ENCODE measurements at regions not wholly inside any gene's neighbourhood (a gene's known extent, or its start where the extent isn't known, plus 50 kb on each side); places are given as distances from the start of the nearest gene placed in this dataset.
A peak's percentile ranks its signal among the peaks of the same experiment; 100 is the strongest.

DNA sequence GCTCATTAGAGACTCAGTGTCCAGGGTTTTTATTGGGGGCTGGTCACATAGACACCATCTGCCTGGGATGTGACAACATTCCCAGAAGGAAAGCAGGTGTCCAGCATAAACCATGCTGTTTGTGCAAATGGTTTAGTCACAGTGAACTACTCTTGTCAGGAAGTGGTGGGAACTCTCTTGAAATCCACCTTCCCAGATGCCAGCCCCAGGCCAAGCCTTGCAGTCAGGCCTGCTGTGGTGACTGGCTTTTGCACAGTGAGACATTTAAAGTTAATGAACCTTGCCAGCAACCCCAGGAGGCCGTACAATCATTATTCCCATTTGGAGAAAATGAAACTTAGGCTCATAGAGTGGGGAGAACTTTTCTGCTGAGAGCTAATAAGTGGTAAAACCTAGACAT lies 242.5 kb upstream of the KCNG1 start:
- no peak for DNase-seq

DNA sequence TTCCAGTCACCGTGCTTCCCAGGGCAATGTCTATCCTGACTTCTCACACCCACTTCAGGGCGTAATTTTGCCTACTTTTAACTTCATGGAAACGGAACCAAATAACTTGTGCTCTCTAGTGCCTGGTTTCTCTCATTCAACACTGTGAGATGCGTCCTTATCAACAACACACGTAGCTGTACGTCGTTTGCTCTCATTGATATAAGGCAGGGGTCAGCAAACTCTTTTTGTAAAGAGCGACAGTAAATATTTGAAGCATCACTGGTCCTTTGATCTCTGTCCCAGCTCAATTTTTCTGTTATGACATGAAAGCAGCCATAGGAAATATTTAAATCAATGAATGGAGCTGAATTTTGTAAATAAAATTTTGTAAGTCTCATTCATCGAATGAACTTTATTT lies 239.3 kb upstream of the KCNG1 start:
- no peak for DNase-seq

DNA sequence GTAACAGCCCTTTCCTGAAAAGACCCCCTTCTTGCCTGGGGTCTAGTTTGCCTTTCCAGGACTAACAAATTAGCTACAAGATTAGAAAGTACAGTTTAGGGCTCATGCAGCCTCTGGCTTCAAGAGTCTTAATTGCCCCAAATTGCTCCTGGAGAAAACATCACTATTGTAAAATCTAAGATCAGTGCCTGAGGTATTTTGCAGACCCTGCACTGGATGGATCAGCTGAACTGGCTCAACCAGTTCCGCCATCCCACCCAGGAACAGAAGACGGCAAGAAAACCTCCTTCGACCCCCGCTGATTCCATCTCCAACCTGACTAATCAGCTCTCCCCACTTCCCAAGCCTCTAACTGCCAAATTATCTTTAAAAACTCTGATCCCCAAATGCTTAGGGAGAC lies 236.5 kb upstream of the KCNG1 start:
- no peak for DNase-seq

- no peak for DNase-seq
Measured at GRCh38 chr20:51258582-51259165, 235.8 kb upstream of the KCNG1 start.

DNA sequence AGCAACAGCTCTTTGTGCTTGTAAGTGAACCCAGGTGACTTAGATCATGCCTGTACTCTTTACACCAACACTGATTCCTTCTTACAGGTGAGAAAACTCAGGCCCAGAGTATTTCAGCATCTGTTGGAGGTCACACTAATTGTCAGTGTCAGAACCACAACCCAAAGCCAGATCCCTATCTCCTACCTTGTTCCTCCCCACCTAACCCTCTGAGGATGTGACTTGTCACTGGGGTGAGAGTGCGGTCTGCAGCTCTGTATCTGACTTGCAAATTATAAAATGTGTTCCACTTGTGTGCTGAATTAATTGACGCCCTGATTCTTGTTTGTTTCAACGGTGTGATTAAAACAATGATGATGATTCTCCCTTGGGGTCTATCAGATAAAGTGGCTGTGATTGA lies 232.5 kb upstream of the KCNG1 start:
- DNase-seq, result no peak

DNA sequence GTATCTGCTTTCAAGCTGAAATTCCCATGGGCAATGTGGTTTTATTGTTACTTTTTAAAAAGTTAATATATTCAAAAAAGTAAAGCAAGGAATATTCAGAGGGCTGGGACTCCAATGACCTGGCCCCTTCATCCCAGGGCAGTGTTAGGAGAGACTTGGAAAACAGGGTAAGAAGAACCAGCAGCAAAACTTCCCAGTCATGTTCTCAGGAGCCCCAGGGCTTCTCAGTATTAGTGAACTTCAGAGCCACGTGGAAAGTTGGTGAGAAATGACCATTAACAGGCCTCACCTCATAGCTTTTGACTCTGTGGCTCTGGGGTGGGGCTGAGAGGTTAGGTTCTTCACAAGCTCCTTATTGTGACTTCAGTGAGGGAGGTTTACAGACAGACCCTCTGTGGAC lies 230.4 kb upstream of the KCNG1 start:
- no peak for DNase-seq

DNA sequence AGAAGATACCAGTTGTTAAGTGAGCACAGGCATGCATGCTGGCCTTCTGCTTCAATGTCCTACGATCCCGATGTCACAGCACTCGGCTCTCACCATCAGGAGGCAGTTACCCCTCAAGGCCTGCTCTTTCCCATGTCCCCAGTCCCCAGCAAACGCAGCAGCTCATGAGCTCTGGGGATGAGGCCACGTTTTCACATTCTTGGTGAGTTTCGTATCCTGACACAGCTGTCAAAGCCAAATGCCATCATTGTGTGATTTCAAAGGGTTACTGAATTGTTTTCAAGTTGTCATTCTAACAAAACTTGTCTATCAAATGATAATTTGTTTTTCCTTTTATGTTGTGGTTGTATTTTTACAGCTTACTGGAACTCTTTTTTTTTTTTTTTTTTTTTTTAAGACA lies 226.9 kb upstream of the KCNG1 start:
- no peak for DNase-seq

- no peak for DNase-seq
Measured at GRCh38 chr20:51249215-51249614, 226.3 kb upstream of the KCNG1 start.

- no peak for DNase-seq
Measured at GRCh38 chr20:51244466-51244865, 221.6 kb upstream of the KCNG1 start.

GRCh38 chr20:51238675-51239305 lies 215.9 kb upstream of the KCNG1 start:
- no peak for DNase-seq

- no peak for DNase-seq
Measured at GRCh38 chr20:51237791-51238190, 214.9 kb upstream of the KCNG1 start.

DNA sequence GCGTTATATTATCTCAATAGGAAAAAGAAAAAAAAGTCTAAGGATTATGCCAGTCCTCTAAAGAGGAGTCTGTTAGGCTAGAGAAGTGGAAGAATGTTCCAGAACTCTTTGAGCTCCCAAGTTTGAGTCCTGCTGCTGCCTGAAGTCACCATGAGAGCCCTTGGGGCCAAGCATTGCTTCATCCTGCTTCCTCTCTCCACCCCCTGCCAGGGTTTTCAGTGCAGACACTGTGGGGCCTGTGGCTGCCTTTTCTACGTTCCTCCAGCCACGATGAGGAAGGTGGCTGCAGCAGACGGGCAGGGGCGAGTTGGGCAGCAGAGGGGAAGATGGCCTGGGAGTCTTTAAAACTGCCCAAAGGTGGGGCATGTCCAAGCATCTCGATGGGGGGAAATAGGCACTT lies 214.4 kb upstream of the KCNG1 start:
- DNase-seq, result no peak

GRCh38 chr20:51236421-51236820 lies 213.5 kb upstream of the KCNG1 start:
- DNase-seq, result no peak

DNA sequence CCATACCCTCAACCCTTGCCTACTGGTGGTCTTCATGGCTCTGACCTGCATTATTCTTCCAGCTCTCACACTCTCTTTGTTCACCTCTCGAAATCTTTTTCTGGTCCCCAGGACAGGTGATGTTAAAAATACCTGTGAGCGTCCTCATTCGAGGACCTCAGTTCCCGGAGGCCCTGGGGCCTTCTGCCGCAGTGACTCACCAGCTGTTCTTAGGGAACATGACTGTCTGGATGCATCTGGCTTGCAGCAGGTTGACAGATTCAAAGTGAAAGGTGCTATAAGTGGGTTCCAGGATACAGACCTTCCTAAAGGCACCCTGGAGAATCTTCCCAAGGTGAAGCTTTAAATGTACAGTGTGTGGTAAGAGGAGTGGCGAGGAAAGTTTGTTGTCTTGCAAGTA lies 210.4 kb upstream of the KCNG1 start:
- no peak for DNase-seq

DNA sequence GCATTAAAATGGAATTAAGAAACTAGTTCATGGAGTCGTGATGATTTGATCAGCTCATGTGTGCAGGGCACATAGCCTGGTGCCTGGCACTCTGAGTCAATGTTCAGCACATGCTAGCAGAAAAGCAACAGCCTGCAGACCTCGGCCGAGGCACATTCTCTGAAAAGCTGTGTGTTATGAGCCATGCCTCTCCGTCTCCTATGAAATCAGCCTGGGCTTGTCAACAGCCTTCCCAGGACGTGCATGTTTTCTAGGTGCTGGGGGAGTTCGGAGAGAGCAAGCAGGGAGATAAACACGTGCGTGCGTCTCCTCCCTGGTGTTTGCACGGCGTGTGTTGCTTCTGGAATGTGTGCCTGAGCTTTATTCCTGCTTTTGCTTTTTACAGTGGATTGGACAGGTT lies 207.8 kb upstream of the KCNG1 start:
- no peak for DNase-seq

DNA sequence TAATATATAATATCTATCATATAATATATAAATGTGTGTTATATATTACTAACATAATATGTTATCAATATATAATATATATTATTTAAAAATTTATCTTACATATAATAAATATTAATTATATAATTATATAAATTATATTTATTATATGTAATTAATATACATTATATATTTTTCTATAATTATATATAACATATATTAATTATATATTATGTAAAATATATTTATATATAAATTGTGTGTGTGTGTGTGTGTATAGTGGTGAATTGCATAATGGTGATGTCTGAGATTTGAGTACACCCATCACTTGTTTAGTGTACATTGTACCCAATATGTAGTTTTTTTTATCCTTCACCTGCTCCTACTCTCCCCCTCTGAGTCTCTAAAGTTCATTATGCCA lies 205.9 kb upstream of the KCNG1 start:
- no peak for DNase-seq

GRCh38 chr20:51227744-51228143 lies 204.8 kb upstream of the KCNG1 start:
- no peak for DNase-seq

DNA sequence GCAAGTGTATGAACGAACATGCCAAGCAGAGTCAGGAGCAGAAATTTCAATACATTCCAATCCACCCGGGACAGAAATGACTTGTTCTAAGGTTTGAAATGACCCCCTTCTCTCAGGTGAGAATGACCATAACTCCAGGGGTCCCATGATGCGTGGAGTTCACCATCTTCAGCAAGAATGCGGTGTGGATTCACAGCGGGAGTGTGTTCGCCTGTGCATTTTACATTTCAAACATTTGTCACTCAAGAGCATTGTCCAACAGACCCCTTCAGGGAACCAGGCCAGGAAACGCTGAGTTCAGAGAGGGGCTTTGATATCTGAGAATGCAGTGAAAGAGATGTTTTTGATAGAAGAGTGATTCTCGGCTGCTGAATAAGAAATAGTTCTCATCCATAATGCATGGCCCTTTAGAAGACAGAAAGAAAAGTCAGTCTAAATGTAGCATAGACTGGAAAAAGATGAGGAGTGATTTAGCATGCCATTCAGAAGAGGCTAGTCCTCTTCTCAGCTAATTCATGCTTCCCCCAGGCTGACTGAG lies 200.3 kb upstream of the KCNG1 start:
- no peak for DNase-seq

DNA sequence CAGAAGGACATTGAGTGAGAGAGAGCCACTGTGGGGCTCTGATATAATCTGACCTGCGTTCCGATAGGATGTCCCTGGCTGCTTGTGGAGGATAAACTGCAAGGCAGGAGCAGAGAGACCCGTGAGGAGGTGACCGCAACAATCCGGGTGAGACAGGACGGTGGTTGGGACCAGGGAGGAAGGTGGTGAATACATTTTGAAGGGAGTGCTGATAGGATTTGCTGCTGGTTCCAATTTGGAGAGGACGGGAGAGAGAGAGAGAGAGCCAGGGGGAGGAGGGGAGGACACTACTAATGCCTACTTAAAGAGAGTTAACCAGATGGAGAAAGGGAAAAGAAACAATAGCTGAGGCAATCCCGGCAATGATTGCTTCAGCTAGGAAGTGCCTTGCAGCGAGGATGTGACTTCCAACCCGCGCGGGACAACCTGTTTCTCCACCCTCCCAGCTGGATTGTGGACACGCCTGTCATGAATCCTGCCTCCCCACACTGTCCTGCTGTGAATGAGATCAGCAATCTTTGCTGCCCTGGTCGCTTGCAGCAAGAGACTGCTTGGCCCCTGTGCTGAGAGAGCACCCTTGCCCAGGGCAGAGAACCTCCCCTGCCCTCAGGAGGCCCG lies 199.0 kb upstream of the KCNG1 start:
- DNase-seq, result no peak

DNA sequence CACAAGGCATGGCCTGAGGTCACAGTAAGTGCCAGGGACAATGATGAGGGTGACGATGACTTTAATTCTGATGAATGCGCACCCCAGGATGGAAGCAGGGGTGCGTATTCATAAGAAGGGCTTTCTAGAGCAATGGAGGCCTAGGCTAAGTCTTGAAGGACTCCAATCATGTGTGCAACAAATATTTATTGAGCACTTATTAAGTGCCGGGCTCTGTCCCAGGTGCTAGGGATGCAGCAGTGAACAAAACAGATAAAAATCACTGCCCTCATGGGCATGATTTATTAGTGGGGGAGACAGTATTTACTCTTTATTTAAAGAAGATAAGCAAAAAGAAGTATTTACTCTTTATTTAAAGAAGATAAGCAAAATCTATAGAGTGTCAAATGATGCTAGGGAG lies 198.2 kb upstream of the KCNG1 start:
- DNase-seq, result no peak

GRCh38 chr20:51220293-51220706 lies 197.4 kb upstream of the KCNG1 start:
- DNase-seq, result peak; percentile 49

DNA sequence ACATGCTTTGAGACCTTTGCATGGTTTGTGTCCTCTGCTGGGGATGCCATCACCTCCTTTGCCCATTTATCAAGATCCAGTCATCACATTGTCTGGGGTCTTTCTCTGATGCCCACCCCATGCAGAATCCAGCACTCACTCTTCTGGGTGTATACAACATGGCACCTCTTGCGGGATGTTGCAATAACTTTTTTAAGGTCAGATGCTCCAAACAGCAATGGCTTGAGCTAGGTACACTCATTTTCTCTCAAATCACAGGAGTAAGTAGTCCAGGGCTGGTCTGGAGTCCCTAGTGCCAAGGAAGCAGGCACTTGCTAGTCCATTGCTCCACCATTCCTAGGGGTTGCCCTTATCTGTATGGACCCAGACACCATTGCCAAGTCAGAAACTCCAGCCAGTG lies 196.6 kb upstream of the KCNG1 start:
- DNase-seq, result no peak

- no peak for DNase-seq
Measured at GRCh38 chr20:51218603-51219002, 195.7 kb upstream of the KCNG1 start.

DNA sequence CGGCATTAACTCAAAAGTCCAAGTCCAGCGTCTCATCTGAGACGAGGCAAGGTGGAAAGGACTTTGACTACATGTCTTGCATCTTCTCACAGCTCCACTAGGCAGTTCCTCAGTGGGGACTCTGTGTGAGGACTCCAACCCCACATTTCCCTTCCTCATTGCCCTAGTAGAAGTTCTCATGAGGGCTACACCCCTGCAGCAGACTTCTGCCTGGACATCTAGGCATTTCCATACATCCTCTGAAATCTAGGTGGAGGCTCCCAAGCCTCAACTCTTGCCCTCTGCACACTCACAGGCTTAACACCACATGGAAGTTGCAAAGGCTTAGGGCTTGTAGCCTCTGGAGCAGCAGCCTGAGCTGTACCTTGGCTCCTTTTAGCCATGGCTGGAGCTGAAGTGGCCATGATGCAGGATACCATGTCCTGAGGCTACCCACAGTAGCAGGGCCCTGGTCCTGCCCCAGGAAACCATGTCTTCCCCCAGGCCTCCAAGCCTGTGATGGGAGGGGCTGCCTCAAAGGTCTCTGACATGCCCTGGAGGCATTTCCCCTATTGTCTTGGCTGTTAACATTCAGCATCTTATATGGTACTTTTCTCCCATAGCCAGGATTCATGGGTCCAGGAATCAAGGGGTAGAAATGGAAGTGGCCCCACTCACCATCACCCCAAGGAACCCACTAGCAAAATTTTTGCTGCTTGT lies 194.6 kb upstream of the KCNG1 start:
- no peak for DNase-seq
